GM23248 (cell line): ENCODE measurements at regions not wholly inside any gene's neighbourhood (a gene's known extent, or its start where the extent isn't known, plus 50 kb on each side); places are given as distances from the start of the nearest gene placed in this dataset.

Source experiments
- EZH2 ChIP-seq: fragments of 200-600 bp; sonication (generic); IDR thresholded peaks from 2 replicates; pipeline ENCODE4 v1.6.1; 2018; ENCODE audit warnings: antibody characterized with exemption, mild to moderate bottlenecking; ENCODE audit not compliant: insufficient read depth, poor library complexity, severe bottlenecking
- EZH2phosphoT487 ChIP-seq: fragments of 200-600 bp; sonication (generic); IDR thresholded peaks from 2 replicates; pipeline ENCODE4 v1.6.1; 2018; ENCODE audit warnings: antibody characterized with exemption, moderate library complexity, mild to moderate bottlenecking, low read depth; ENCODE audit not compliant: insufficient read depth

- TF ChIP-seq EZH2, result no peak
- TF ChIP-seq EZH2phosphoT487, result no peak
These were observed 75.2 kb upstream of the NPVF start for GRCh38 chr7:25303281-25304181.
